HG03460 (cell line): ENCODE measurements at regions not wholly inside any gene's neighbourhood (a gene's known extent, or its start where the extent isn't known, plus 50 kb on each side); places are given as distances from the start of the nearest gene placed in this dataset.

Experiments used
- ATAC-seq: cut with Tn5 transposase; IDR thresholded peaks from one replicate; pipeline ENCODE4 v1.9.1; 2021; ENCODE audit not compliant: unreplicated experiment

- peak; percentile 70 for ATAC-seq
Measured at GRCh38 chr4:120977435-120977997, 55.0 kb upstream of the PRDM5 start.

GRCh38 chr4:120973207-120973606, 50.7 kb upstream of the PRDM5 start:
- no peak for ATAC-seq
